IPS-18a (cell line): ENCODE measurements at regions not wholly inside any gene's neighbourhood (a gene's known extent, or its start where the extent isn't known, plus 50 kb on each side); places are given as distances from the start of the nearest gene placed in this dataset.

Experiments used
- H3K27ac ChIP-seq: one replicate; pipeline ENCODE4 v1.5.1; 2013; ENCODE audit warnings: low read length
- H3K27me3 ChIP-seq: one replicate; pipeline ENCODE4 v1.6.1; 2013; ENCODE audit warnings: mild to moderate bottlenecking, low read length; ENCODE audit not compliant: control insufficient read depth, insufficient read depth
- H3K36me3 ChIP-seq: one replicate; pipeline ENCODE4 v1.6.1; 2013; ENCODE audit warnings: low read depth, low read length; ENCODE audit not compliant: control insufficient read depth
- H3K4me1 ChIP-seq: one replicate; pipeline ENCODE4 v1.6.1; 2013; ENCODE audit warnings: low read depth, low read length; ENCODE audit not compliant: control insufficient read depth
- H3K4me3 ChIP-seq: one replicate; pipeline ENCODE4 v1.5.1; 2013; ENCODE audit warnings: low read length
- H3K9ac ChIP-seq: one replicate; pipeline ENCODE4 v1.6.1; 2013; ENCODE audit warnings: mild to moderate bottlenecking, low read length, moderate library complexity
- H3K9me3 ChIP-seq: one replicate; pipeline ENCODE4 v1.6.1; 2013; ENCODE audit warnings: low read depth, low read length; ENCODE audit not compliant: control insufficient read depth

GRCh38 chr20:10853731-10854130, 179.9 kb upstream of the JAG1 start:
- Histone ChIP-seq H3K27ac (no peak overlapping the region), H3K9me3 (no peaks in the 10 kb centered on the region), H3K36me3 (no peaks in the 10 kb centered on the region), H3K4me3 (no peak overlapping the region), H3K9ac (no peak overlapping the region), H3K27me3 (no peaks in the 10 kb centered on the region), H3K4me1 (no peaks in the 10 kb centered on the region)

DNA sequence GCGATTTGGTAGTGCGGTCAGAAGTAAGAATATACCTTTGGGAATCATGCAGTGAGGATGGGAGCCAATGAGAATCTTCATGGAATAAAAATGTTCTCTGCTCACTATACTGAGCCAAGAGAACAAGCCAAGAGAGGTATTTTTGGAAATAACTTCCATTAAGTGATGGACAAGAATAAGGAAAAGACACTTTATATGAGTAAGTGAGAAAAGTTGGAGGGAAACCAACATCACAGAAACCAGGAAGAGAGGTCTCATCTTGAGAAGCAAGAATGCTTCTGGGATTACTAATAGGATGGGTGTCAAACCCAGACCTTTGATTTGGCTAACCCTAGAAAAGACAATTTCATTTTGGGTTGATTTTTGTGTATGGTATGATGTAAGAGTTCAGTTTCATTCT, 181.2 kb upstream of the JAG1 start:
- no peak overlapping the region for H3K9ac ChIP-seq
- H3K9me3 ChIP-seq: no peaks in the 10 kb centered on the region
- H3K4me3 ChIP-seq: no peak overlapping the region
- no peaks in the 10 kb centered on the region for H3K4me1 ChIP-seq
- no peaks in the 10 kb centered on the region for H3K36me3 ChIP-seq
- H3K27ac ChIP-seq: no peak overlapping the region
- H3K27me3 ChIP-seq: no peaks in the 10 kb centered on the region

- Histone ChIP-seq H3K27me3 (no peaks in the 10 kb centered on the region), H3K4me1 (no peaks in the 10 kb centered on the region), H3K27ac (no peak overlapping the region), H3K36me3 (no peaks in the 10 kb centered on the region), H3K4me3 (no peak overlapping the region), H3K9me3 (no peaks in the 10 kb centered on the region), H3K9ac (no peak overlapping the region)
Measured at GRCh38 chr20:10855778-10856177, 182.0 kb upstream of the JAG1 start.

DNA sequence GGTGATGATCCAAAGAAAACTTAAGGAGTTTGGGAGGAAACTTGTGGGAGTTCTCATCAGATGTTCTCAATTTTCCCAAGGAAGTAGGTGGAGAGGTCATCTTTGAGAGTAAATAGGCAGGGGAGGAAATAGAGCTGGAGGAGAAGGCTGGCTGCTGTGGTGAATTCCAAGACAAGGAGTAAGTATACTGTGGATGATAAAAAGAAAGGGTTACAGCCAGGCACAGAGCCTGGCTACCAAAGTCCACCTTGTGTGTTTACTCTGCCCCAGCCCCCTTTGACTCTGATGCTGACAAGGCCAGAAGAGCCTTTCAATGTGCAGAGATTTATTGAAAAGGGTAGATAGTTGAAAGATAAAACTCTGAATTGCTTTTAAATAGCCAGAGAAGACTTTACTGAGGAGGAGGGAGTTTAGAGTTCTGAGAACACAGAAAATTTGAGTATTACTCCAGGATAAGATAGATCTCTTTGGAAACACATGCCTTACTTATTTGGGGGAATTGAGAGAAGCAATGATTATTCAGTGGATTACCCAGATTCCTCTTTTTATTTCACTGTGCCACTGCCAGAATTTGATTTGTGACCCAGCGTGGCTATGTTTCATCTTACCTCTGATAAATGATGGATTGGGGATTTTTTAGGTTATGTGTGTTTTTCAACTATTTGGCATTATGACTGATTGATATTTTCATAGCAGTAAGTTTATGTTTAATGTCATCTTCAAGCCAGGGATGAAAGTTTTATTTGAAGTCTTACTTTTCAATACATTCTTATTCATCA, 182.6 kb upstream of the JAG1 start:
- H3K4me3 ChIP-seq: no peak overlapping the region
- H3K9me3 ChIP-seq: no peaks in the 10 kb centered on the region
- no peak overlapping the region for H3K27ac ChIP-seq
- H3K36me3 ChIP-seq: no peaks in the 10 kb centered on the region
- H3K9ac ChIP-seq: no peak overlapping the region
- H3K4me1 ChIP-seq: no peaks in the 10 kb centered on the region
- no peaks in the 10 kb centered on the region for H3K27me3 ChIP-seq

DNA sequence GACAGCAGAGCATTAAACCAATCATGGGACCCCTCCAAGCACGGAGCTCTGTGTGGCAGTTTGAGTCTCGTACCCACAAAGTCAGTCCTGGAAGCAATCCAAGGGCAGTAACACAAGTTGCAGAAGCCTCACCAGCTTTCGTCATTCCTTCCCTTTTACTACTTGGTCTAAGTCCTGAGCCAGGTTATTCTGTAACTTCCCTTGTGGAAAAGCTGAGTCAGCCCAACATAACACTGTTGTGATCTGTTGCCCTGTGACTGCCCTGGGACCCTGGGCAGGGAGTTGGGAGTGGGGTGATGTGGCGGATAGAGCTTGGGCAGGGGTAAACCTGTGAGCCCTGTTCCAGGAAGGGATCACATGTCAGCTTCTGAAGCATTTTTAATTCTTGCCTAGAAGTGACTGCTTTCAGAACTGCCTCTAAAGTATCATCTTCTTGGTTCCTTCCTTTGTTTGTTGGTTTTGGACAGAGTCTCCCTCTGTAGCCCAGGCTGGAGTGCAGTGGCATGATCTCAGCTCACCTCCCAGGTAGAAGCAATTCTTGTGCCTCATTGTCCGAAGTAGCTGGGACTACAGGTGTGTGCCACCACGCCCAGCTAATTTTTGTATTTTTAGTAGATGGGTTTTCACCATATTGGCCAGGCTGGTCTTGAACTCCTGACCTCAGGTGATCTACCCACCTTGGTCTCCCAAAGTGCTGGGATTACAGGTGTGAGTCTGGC, 183.7 kb upstream of the JAG1 start:
- Histone ChIP-seq H3K4me1 (no peaks in the 10 kb centered on the region), H3K27ac (no peak overlapping the region), H3K9ac (no peak overlapping the region), H3K9me3 (no peaks in the 10 kb centered on the region), H3K36me3 (no peaks in the 10 kb centered on the region), H3K27me3 (no peaks in the 10 kb centered on the region), H3K4me3 (no peak overlapping the region)

GRCh38 chr20:10861090-10861489, 187.3 kb upstream of the JAG1 start:
- Histone ChIP-seq H3K27ac (no peak overlapping the region), H3K9me3 (no peaks in the 10 kb centered on the region), H3K36me3 (no peaks in the 10 kb centered on the region), H3K9ac (no peak overlapping the region), H3K4me1 (no peaks in the 10 kb centered on the region), H3K4me3 (no peak overlapping the region), H3K27me3 (no peaks in the 10 kb centered on the region)

DNA sequence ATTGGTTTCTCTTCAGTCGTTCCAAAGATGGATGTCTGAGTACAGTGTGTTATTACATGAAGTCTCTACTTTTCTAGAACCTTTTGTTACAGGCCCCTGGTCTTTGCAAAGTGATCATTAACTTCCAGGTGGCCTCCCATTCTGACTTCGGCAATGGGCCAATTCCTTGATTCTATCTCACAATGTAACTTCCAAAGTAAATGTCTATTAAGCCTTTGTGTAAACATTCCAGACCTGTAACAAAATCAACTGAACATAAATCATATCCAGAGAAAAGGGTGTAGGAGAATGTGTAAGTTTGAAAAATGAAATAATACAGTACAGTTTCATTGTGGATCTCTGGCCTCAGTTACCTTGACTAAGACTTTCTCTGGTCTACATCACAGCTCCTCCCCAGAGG, 187.8 kb upstream of the JAG1 start:
- no peak overlapping the region for H3K9ac ChIP-seq
- no peaks in the 10 kb centered on the region for H3K27me3 ChIP-seq
- H3K27ac ChIP-seq: no peak overlapping the region
- H3K9me3 ChIP-seq: no peaks in the 10 kb centered on the region
- H3K4me3 ChIP-seq: no peak overlapping the region
- H3K36me3 ChIP-seq: no peaks in the 10 kb centered on the region
- no peaks in the 10 kb centered on the region for H3K4me1 ChIP-seq

DNA sequence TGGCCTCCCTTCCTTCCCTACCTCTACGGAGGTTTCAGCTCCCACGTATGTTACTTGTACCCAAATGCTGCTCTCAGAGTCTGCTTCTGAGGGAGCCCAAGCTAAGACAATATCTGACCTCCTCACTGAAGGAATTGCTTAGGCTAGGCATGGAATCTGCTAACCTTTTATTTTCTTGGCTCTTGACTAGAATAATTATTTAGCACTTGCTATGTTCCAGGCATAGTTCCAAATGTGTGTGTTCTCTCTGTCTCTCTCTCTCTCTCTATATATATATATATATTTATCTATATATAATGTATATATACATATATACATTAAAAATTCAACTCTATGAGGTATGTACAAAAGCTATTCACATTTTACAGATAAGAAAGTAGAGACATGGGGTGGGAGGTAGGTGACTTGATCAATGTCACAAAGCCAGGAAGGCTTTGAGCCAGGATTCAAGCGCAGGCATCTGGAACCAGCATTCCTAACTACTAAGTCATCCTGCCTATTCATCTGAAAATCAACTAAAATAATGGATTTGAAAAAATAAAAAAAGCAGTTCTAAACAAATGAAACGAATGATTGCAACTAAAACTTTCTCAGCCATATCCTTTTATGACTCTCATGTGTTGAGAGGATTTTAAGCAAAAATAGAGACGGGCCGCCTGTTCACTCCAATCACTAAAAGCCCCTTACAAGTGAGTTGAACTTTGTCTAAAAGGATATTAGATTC, 189.7 kb upstream of the JAG1 start:
- Histone ChIP-seq H3K4me3 (no peak overlapping the region), H3K27ac (no peak overlapping the region), H3K9ac (no peak overlapping the region), H3K27me3 (no peaks in the 10 kb centered on the region), H3K9me3 (no peaks in the 10 kb centered on the region), H3K36me3 (no peaks in the 10 kb centered on the region), H3K4me1 (no peaks in the 10 kb centered on the region)

DNA sequence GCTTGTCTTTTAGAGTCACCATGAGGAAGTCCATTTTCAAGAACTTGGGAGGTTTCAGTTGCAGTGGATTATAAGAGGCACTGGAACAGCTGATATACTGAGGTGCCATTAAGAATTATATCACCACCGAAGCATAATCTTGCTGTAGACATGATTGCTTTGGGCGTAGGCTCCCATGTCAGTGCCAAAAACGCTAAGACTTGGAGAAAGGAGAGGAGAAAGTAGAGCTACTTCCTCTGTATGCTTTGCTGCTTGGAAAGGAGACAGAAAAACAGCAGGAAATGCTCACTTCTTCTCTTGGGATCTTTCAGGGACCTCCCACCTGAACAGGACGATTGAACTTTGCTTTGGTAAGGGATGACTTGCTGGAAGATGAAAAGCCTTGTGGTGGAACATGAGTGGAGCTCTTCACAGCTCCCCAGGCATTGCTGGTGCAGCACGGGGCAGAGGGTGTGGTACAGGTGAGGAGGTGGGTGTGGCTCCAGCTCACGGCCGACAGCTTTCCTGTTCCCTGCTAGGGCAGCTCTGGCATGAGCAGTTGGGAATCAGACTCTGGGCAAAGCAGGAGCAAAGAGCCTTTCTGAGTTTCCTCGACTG, 190.4 kb upstream of the JAG1 start:
- Histone ChIP-seq H3K4me1 (no peaks in the 10 kb centered on the region), H3K9ac (no peak overlapping the region), H3K27me3 (no peaks in the 10 kb centered on the region), H3K9me3 (no peaks in the 10 kb centered on the region), H3K27ac (no peak overlapping the region), H3K36me3 (no peaks in the 10 kb centered on the region), H3K4me3 (no peak overlapping the region)

GRCh38 chr20:10868299-10868698, 194.5 kb upstream of the JAG1 start:
- Histone ChIP-seq H3K36me3 (no peaks in the 10 kb centered on the region), H3K4me1 (no peaks in the 10 kb centered on the region), H3K4me3 (no peak overlapping the region), H3K9ac (no peak overlapping the region), H3K9me3 (no peaks in the 10 kb centered on the region), H3K27ac (no peak overlapping the region), H3K27me3 (no peaks in the 10 kb centered on the region)

- no peak overlapping the region for H3K27ac ChIP-seq
- no peak overlapping the region for H3K4me3 ChIP-seq
- H3K4me1 ChIP-seq: no peaks in the 10 kb centered on the region
- no peaks in the 10 kb centered on the region for H3K36me3 ChIP-seq
- H3K9me3 ChIP-seq: no peaks in the 10 kb centered on the region
- H3K9ac ChIP-seq: no peak overlapping the region
- H3K27me3 ChIP-seq: no peaks in the 10 kb centered on the region
Measured at GRCh38 chr20:10873026-10873425, 199.2 kb upstream of the JAG1 start.
